Breast epithelium (tissue), 4 donors: ENCODE measurements at regions not wholly inside any gene's neighbourhood (a gene's known extent, or its start where the extent isn't known, plus 50 kb on each side); places are given as distances from the start of the nearest gene placed in this dataset.

ENCODE experiments used
- DNase-seq, 2 donors: peaks; one replicate each; pipeline ENCODE4 v3.0.0-alpha.2; 2019; ENCODE audit warnings: low spot score in 2 of 2
- H3K27ac ChIP-seq, 2 donors: fragments of 200-600 bp; sonication (generic) in 1 of 2; one replicate each; pipeline ENCODE4 v1.5.1; 2016 to 2019; ENCODE audit warnings: mild to moderate bottlenecking in 1 of 2
- H3K27me3 ChIP-seq, 2 donors: fragments of 200-600 bp; sonication (generic) in 1 of 2; one replicate each; pipeline versions ENCODE4 v1.5.1 to v1.6.0; 2017 to 2019; ENCODE audit warnings: control low read depth in 1 of 2, mild to moderate bottlenecking in 1 of 2
- H3K36me3 ChIP-seq: fragments of 200-600 bp; one replicate; pipeline ENCODE4 v1.5.1; 2019
- H3K4me1 ChIP-seq, 2 donors: fragments of 200-600 bp; sonication (generic); one replicate each; pipeline ENCODE4 v1.5.1; 2016 to 2019; ENCODE audit warnings: control low read depth in 1 of 2
- H3K4me3 ChIP-seq, 3 donors: fragments of 200-600 bp; sonication (generic); 1 replicate in 2 of 3; 2 replicates in 1 of 3; pipeline ENCODE4 v1.5.1; 2016 to 2019; ENCODE audit warnings: mild to moderate bottlenecking in 3 of 3, moderate library complexity in 2 of 3
- H3K9me3 ChIP-seq, 2 donors: fragments of 200-600 bp; sonication (generic) in 1 of 2; one replicate each; pipeline ENCODE4 v1.5.1; 2016 to 2019; ENCODE audit warnings: control low read depth in 1 of 2
- CTCF ChIP-seq, 3 donors: fragments of 450-650 bp; IDR thresholded peaks; one replicate each; pipeline ENCODE4 v1.5.1; 2016 to 2017; ENCODE audit warnings: antibody characterized with exemption in 3 of 3, mild to moderate bottlenecking in 3 of 3, moderate library complexity in 3 of 3
- POLR2A ChIP-seq: fragments of 450-650 bp; IDR thresholded peaks from one replicate; pipeline ENCODE4 v1.6.1; 2016; ENCODE audit warnings: antibody characterized with exemption, mild to moderate bottlenecking, moderate library complexity
- POLR2AphosphoS5 ChIP-seq, 3 donors: sonication (generic); formaldehyde crosslinking; IDR thresholded peaks; one replicate each; pipeline ENCODE4 v1.6.1; 2017; ENCODE audit warnings: antibody characterized with exemption in 3 of 3
- intact Hi-C: fragments of 100-400 bp; cut with DNase I; formaldehyde crosslinking; loops from one replicate; pipeline ENCODE4 v1.15.1; 2023; ENCODE audit warnings: low total_unique reads

DNA sequence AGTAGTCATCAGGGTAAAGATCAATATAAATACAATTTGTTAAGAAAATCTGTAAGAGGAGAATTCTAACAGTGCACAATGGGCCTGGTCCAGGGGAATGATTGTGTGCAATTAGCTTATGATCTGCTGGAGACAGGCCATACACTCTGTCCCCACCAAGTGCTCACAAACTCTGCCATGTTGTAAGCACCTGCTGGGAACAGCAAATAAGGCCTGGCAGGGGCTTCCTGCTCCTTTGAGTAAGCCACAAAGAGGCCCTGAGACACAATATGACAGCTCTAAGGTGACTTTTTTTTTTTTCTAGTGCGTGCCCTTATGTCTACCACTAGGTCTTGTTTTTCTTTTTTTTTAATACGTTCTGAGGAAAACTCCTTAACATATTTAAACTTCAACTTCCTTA is 866.3 kb upstream of the PCDH7 start:
- Histone ChIP-seq H3K27ac (no peak overlapping the region), H3K36me3 (no peaks in the 10 kb centered on the region), H3K9me3 (no peaks in the 10 kb centered on the region), H3K4me3 (no peak overlapping the region), H3K4me1 (no peaks in the 10 kb centered on the region), H3K27me3 (no peaks in the 10 kb centered on the region)
- intact Hi-C loops, result no loop called here
- no peak for TF ChIP-seq POLR2AphosphoS5 (IDR thresholded peaks at IDR 0.05)
- TF ChIP-seq CTCF (IDR thresholded peaks at IDR 0.05), result no peak
- TF ChIP-seq POLR2A, result no peak
- no peak for DNase-seq

GRCh38 chr4:29861307-29861706 is 858.9 kb upstream of the PCDH7 start:
- Histone ChIP-seq H3K27me3 (no peaks in the 10 kb centered on the region), H3K4me1 (no peaks in the 10 kb centered on the region), H3K36me3 (no peaks in the 10 kb centered on the region), H3K4me3 (no peak overlapping the region), H3K27ac (no peak overlapping the region), H3K9me3 (peaks cover 0 to 10% of the 10 kb centered on the region in 2 donors)
- no peak for DNase-seq
- intact Hi-C loops, result loop anchor here (5.0 kb wide), 1 partner anchor 1054 kb away; no protein-coding TSS in a partner anchor
- no peak for TF ChIP-seq CTCF (IDR thresholded peaks at IDR 0.05)
- no peak for TF ChIP-seq POLR2AphosphoS5 (IDR thresholded peaks at IDR 0.05)
- TF ChIP-seq POLR2A, result no peak

GRCh38 chr4:29867412-29867811 is 852.8 kb upstream of the PCDH7 start:
- TF ChIP-seq POLR2AphosphoS5 (IDR thresholded peaks at IDR 0.05), result no peak
- TF ChIP-seq CTCF (IDR thresholded peaks at IDR 0.05), result no peak
- Histone ChIP-seq H3K4me3 (no peak overlapping the region), H3K27ac (no peak overlapping the region), H3K27me3 (no peaks in the 10 kb centered on the region), H3K36me3 (no peaks in the 10 kb centered on the region), H3K9me3 (peaks cover 0 to 9% of the 10 kb centered on the region in 2 donors), H3K4me1 (no peaks in the 10 kb centered on the region)
- no peak for DNase-seq
- intact Hi-C loops, result no loop called here

DNA sequence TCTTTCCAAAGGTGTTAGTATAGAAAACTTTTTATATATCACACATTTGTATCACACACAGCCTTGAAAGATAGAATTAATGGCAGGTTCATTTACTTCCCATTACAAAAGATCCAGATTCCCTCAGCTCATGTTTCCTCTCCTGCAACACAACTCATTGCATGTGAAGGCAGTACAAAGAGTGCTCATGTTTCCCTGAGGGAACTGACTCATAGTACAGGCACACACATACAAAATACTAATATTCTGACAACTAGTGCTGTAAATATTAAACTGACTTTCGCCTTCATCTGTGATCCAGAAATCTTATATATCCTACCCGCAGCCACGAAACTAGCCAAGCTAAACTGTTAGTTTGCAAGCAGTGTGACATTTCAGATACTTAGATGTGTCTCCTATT is 819.8 kb upstream of the PCDH7 start:
- TF ChIP-seq CTCF (IDR thresholded peaks at IDR 0.05) (no peak), POLR2A (no peak), POLR2AphosphoS5 (IDR thresholded peaks at IDR 0.05) (no peak)
- intact Hi-C loops, result no loop called here
- no peaks in the 10 kb centered on the region for H3K9me3 ChIP-seq

DNA sequence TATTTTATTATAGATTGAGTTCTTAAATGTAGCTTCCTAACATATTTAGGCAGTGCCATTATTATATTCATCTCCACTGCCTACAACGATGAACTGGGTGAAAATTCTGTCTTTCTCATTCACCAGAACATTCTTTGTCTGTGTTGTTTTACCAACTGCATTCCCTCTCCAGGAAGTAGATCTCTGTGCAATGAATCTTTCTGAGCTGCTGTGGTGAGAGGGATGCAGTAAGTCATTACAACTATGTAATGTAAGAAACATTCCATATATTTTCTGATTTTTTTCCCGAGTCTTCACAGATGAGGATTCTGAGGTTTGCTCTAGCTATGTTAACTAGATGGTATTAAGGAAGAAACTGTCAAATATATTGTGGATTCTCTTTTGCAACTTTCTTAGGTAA is 811.9 kb upstream of the PCDH7 start:
- Histone ChIP-seq H3K4me3 (no peak overlapping the region), H3K27ac (no peak overlapping the region), H3K36me3 (no peaks in the 10 kb centered on the region), H3K27me3 (no peaks in the 10 kb centered on the region), H3K9me3 (no peaks in the 10 kb centered on the region), H3K4me1 (no peaks in the 10 kb centered on the region)
- no peak for TF ChIP-seq POLR2AphosphoS5 (IDR thresholded peaks at IDR 0.05)
- no peak for TF ChIP-seq POLR2A
- no peak for TF ChIP-seq CTCF (IDR thresholded peaks at IDR 0.05)
- no peak for DNase-seq
- intact Hi-C loops, result no loop called here

More for the DNA sequence above, 819.8 kb upstream of the PCDH7 start:
- H3K27me3 ChIP-seq, result no peaks in the 10 kb centered on the region
- no peak for DNase-seq
- no peak overlapping the region for H3K27ac ChIP-seq
- H3K36me3 ChIP-seq, result no peaks in the 10 kb centered on the region
- H3K4me3 ChIP-seq, result no peak overlapping the region
- no peaks in the 10 kb centered on the region for H3K4me1 ChIP-seq
